ENCODE measurements at regions not wholly inside any gene's neighbourhood (a gene's known extent, or its start where the extent isn't known, plus 50 kb on each side); places are given as distances from the start of the nearest gene placed in this dataset.

DNA sequence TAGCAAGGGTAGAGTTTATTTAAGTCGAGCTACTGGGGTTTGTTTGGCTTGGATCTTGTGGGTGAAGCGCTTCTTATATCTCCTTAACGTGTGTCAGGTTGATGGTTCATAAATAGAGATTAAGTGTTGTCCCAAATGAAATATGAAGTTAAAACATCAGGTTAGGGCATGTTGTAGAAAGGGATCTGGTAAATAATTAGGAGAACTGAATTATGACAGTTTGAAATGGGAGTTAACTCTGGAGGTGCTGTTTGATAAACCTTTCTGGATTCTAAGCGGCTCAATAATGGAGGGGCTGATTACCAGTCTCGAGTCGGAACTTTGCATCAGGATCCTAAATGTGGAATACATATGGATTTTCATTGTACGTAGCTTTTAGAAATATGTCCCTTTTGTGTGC lies 717.0 kb upstream of the WWC1 start:
- ChIA-PET POLR2A (no interaction called here), CTCF (ENCODE audit: low intra/inter-chr PET ratio, low total read pairs) (no interaction called here)
- Histone ChIP-seq H3K27ac (ENCODE audit: extremely low read length, insufficient read depth, low read length) (no peak overlapping the region), H3K79me2 (ENCODE audit: insufficient read depth, low read length) (no peaks in the 10 kb centered on the region), H2AFZ (ENCODE audit: low read length) (no peak overlapping the region), H3K4me1 (ENCODE audit: insufficient read depth, low read length) (no peaks in the 10 kb centered on the region), H3K9ac (ENCODE audit: insufficient read depth, low read depth, low read length) (no peak overlapping the region), H3K4me3 (replicated peaks in 1 of 3; ENCODE audit: insufficient read depth in 1 of 3, low read depth in 2 of 3, low read length in 3 of 3) (no peak overlapping the region), H3K4me2 (ENCODE audit: low read depth, low read length) (no peak overlapping the region), H3K27me3 (ENCODE audit: control insufficient read depth in 1 of 2, insufficient read depth in 2 of 2, low read length in 2 of 2) (peaks cover 0 to 11% of the 10 kb centered on the region in 2 experiments; a peak in 1 of 5 replicates), H3K9me3 (ENCODE audit: low read length) (no peaks in the 10 kb centered on the region), H4K20me1 (ENCODE audit: insufficient read depth, low read length) (no peaks in the 10 kb centered on the region), H3K36me3 (replicated peaks in 1 of 2; ENCODE audit: control insufficient read depth in 1 of 2, insufficient read depth in 2 of 2, low read length in 2 of 2) (no peaks in the 10 kb centered on the region)
- DNase-seq (ENCODE audit: low spot score) (no peak), ATAC-seq (no peak), FAIRE-seq (no peak)
- in situ Hi-C loops (cut with HindIII; ENCODE audit: extremely low pct_ligation_motif_present, low pct_unique_long_range_greater_than_20kb) = no loop called here
- intact Hi-C loops (cut with micrococcal nuclease; ENCODE audit: unreplicated experiment) = no loop called here
- no TSS peak for BruUV-seq (replicated peaks)
- TF ChIP-seq MBD4 (IDR thresholded peaks at IDR 0.05; ENCODE audit: borderline replicate concordance, low read length) (no peak), ZNF629 (CRISPR knock-in tag; conservative IDR thresholded peaks at IDR 0.05) (no peak)
- WGBS (ENCODE audit: low lambda C conversion rate) = 48% methylated on average over 7 of the region's 7 CpGs

DNA sequence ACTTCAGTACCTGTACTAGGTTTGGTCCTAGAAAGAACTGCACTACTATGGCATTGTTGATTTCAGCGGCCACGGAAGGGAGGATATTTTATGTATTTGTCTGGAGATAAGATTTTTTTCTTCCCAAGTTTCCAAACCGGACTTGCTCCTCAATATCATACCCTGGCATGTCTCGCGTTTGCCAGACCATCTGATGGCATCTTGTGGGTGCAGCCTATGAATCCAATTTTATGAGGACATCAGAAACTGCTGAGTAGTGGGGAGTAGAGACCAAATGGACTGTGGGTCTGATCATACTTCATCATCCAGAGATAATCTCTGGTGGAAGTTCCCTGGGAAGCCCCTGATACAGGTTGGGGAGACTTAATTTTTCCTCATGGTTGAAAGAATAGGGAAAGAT lies 716.1 kb upstream of the WWC1 start:
- Histone ChIP-seq H3K27me3 (ENCODE audit: control insufficient read depth in 1 of 2, insufficient read depth in 2 of 2, low read length in 2 of 2) (peaks cover 0 to 11% of the 10 kb centered on the region in 2 experiments; a peak in 1 of 5 replicates), H4K20me1 (ENCODE audit: insufficient read depth, low read length) (no peaks in the 10 kb centered on the region), H3K4me3 (replicated peaks in 1 of 3; ENCODE audit: insufficient read depth in 1 of 3, low read depth in 2 of 3, low read length in 3 of 3) (no peak overlapping the region), H3K9ac (ENCODE audit: insufficient read depth, low read depth, low read length) (no peak overlapping the region), H3K4me2 (ENCODE audit: low read depth, low read length) (no peak overlapping the region), H3K36me3 (replicated peaks in 1 of 2; ENCODE audit: control insufficient read depth in 1 of 2, insufficient read depth in 2 of 2, low read length in 2 of 2) (no peaks in the 10 kb centered on the region), H3K79me2 (ENCODE audit: insufficient read depth, low read length) (no peaks in the 10 kb centered on the region), H2AFZ (ENCODE audit: low read length) (no peak overlapping the region), H3K27ac (ENCODE audit: extremely low read length, insufficient read depth, low read length) (no peak overlapping the region), H3K4me1 (ENCODE audit: insufficient read depth, low read length) (no peaks in the 10 kb centered on the region), H3K9me3 (ENCODE audit: low read length) (no peaks in the 10 kb centered on the region)
- ChIA-PET POLR2A (no interaction called here), CTCF (ENCODE audit: low intra/inter-chr PET ratio, low total read pairs) (no interaction called here)
- in situ Hi-C loops (cut with HindIII; ENCODE audit: extremely low pct_ligation_motif_present, low pct_unique_long_range_greater_than_20kb) = no loop called here
- WGBS (ENCODE audit: low lambda C conversion rate) = 28% methylated on average over 5 of the region's 5 CpGs
- no TSS peak for BruUV-seq (replicated peaks)
- ATAC-seq (no peak), DNase-seq (ENCODE audit: low spot score) (no peak), FAIRE-seq (no peak)
- intact Hi-C loops (cut with micrococcal nuclease; ENCODE audit: unreplicated experiment) = no loop called here
- TF ChIP-seq ZNF484 (CRISPR knock-in tag; IDR thresholded peaks at IDR 0.05; ENCODE audit: borderline replicate concordance, low read depth) (no peak), DR1 (CRISPR knock-in tag; IDR thresholded peaks at IDR 0.05) (no peak)
